ENCODE measurements at regions not wholly inside any gene's neighbourhood (a gene's known extent, or its start where the extent isn't known, plus 50 kb on each side); places are given as distances from the start of the nearest gene placed in this dataset.

- no peak overlapping the region for H3K27ac ChIP-seq (ENCODE audit: low read length)
- peaks cover 2% of the 10 kb centered on the region; the same call in 1 of the 2 replicates for H3K27me3 ChIP-seq (ENCODE audit: control insufficient read depth, insufficient read depth, low read length)
- TF ChIP-seq SIN3A (IDR thresholded peaks at IDR 0.05; ENCODE audit: borderline replicate concordance, insufficient read depth, low read depth, low read length) (no peak), POLR2AphosphoS5 (IDR thresholded peaks at IDR 0.05; ENCODE audit: low read depth, low read length) (no peak), CTCF (IDR thresholded peaks at IDR 0.05) (no peak), TCF7L2 (IDR thresholded peaks at IDR 0.05; ENCODE audit: low read depth, low read length) (no peak), REST (IDR thresholded peaks at IDR 0.05; ENCODE audit: insufficient read depth in 1 of 2, low read depth in 2 of 2, low read length in 1 of 2) (no peak)
- ChIA-PET POLR2A (no interaction called here), CTCF (no interaction called here)
- in situ Hi-C loops (cut with HindIII; ENCODE audit: low pct_unique_long_range_greater_than_20kb, low sequenced_read_pairs) (no loop called here), intact Hi-C loops (cut with micrococcal nuclease; ENCODE audit: unreplicated experiment) (no loop called here)
- DNase-seq (ENCODE audit: low read depth, low spot score): no peak
- no TSS peak for BruUV-seq (replicated peaks)
- H3K4me1 ChIP-seq (ENCODE audit: control insufficient read depth, insufficient read depth, low read length): no peaks in the 10 kb centered on the region
- no peaks in the 10 kb centered on the region for H3K9me3 ChIP-seq (ENCODE audit: control insufficient read depth, insufficient read depth, low read depth, low read length)
- H3K36me3 ChIP-seq (ENCODE audit: control insufficient read depth, insufficient read depth, low read length): no peaks in the 10 kb centered on the region
- H3K4me3 ChIP-seq (ENCODE audit: low read depth in 2 of 2, low read length in 2 of 2): no peak overlapping the region
- ATAC-seq: no peak
These were observed 252.4 kb upstream of the AJAP1 start for GRCh38 chr1:4402032-4402431.

- Histone ChIP-seq H3K4me1 (ENCODE audit: control insufficient read depth, insufficient read depth, low read length) (no peaks in the 10 kb centered on the region), H3K27ac (ENCODE audit: low read length) (no peak overlapping the region), H3K4me3 (ENCODE audit: low read depth in 2 of 2, low read length in 2 of 2) (no peak overlapping the region), H3K27me3 (ENCODE audit: control insufficient read depth, insufficient read depth, low read length) (no peaks in the 10 kb centered on the region; the same call in 1 of the 2 replicates), H3K36me3 (ENCODE audit: control insufficient read depth, insufficient read depth, low read length) (no peaks in the 10 kb centered on the region), H3K9me3 (ENCODE audit: control insufficient read depth, insufficient read depth, low read depth, low read length) (no peaks in the 10 kb centered on the region)
- BruUV-seq (replicated peaks): no TSS peak
- ChIA-PET POLR2A (no interaction called here), CTCF (no interaction called here)
- TF ChIP-seq REST (IDR thresholded peaks at IDR 0.05; ENCODE audit: insufficient read depth in 1 of 2, low read depth in 2 of 2, low read length in 1 of 2) (no peak), TCF7L2 (IDR thresholded peaks at IDR 0.05; ENCODE audit: low read depth, low read length) (no peak)
- in situ Hi-C loops (cut with HindIII; ENCODE audit: low pct_unique_long_range_greater_than_20kb, low sequenced_read_pairs): no loop called here
- intact Hi-C loops (cut with micrococcal nuclease; ENCODE audit: unreplicated experiment): no loop called here
- ATAC-seq (no peak), DNase-seq (ENCODE audit: low read depth, low spot score) (no peak)
These were observed 249.4 kb upstream of the AJAP1 start for GRCh38 chr1:4404854-4405590.

Measured in Panc1 (cell line).